BE2C (cell line): ENCODE measurements at regions not wholly inside any gene's neighbourhood (a gene's known extent, or its start where the extent isn't known, plus 50 kb on each side); places are given as distances from the start of the nearest gene placed in this dataset.

Experiments
- DNase-seq: peaks from one replicate; pipeline ENCODE4 v3.0.0-alpha.2; 2020
- H3K27me3 ChIP-seq: fragments of 250-450 bp; sonication (Bioruptor Pico); 2 replicates; pipeline ENCODE4 v1.5.1; 2020; ENCODE audit warnings: mild to moderate bottlenecking
- H3K36me3 ChIP-seq: fragments of 250-450 bp; sonication (Bioruptor Pico); 2 replicates; pipeline ENCODE4 v1.5.1; 2020; ENCODE audit warnings: mild to moderate bottlenecking
- H3K4me1 ChIP-seq: fragments of 250-450 bp; sonication (Bioruptor Pico); 2 replicates; pipeline ENCODE4 v1.5.1; 2020
- H3K4me3 ChIP-seq: 2 replicates; pipeline ENCODE4 v1.5.1; 2011; ENCODE audit warnings: low read depth, low read length
- H3K9me3 ChIP-seq: fragments of 250-450 bp; sonication (Bioruptor Pico); 2 replicates; pipeline ENCODE4 v1.5.1; 2020
- TF ChIP-seq, protein P1 (sequence below): IDR thresholded peaks from 2 replicates; pipeline ENCODE4 v1.5.1; 2012; ENCODE audit warnings: mild to moderate bottlenecking, low read depth, low read length

DNA sequence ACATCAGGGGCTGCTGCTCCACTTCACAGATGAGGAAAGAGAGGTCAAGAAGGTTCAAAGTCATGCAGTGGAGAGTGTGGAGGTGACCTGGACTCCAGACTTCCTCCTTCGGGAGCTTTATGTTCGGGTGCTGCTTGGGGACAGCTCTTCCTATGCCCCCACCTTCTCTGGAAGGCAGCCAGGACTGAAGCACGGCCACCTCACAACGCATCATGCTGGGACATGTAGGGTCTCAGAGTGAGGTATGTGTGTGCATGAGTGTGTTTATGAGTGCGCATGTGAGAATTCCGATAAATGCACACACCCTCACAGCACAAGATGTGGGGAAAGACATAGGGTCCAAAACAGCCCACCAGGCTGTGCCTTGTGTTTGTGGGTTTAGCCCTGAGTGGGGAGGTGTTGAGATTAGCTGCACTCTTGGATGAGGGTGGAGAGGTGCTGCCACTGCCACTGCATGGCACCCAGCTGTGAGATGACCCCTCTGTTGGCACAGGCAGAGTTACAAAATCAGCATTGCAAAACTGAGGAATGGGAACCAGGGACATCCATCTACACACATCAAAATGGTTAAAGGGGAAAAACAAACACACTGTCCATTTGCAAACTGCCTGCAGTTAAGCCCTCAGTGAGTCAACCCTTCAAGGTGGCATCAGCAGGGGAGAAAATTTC is 367.4 kb downstream of the SEC14L1 start:
- TF ChIP-seq, protein P1, sequence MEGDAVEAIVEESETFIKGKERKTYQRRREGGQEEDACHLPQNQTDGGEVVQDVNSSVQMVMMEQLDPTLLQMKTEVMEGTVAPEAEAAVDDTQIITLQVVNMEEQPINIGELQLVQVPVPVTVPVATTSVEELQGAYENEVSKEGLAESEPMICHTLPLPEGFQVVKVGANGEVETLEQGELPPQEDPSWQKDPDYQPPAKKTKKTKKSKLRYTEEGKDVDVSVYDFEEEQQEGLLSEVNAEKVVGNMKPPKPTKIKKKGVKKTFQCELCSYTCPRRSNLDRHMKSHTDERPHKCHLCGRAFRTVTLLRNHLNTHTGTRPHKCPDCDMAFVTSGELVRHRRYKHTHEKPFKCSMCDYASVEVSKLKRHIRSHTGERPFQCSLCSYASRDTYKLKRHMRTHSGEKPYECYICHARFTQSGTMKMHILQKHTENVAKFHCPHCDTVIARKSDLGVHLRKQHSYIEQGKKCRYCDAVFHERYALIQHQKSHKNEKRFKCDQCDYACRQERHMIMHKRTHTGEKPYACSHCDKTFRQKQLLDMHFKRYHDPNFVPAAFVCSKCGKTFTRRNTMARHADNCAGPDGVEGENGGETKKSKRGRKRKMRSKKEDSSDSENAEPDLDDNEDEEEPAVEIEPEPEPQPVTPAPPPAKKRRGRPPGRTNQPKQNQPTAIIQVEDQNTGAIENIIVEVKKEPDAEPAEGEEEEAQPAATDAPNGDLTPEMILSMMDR = no peak
- no peaks in the 10 kb centered on the region for H3K36me3 ChIP-seq
- DNase-seq = no peak
- H3K9me3 ChIP-seq = no peaks in the 10 kb centered on the region
- no peaks in the 10 kb centered on the region for H3K4me1 ChIP-seq
- H3K27me3 ChIP-seq = no peaks in the 10 kb centered on the region
- no peak overlapping the region for H3K4me3 ChIP-seq

DNA sequence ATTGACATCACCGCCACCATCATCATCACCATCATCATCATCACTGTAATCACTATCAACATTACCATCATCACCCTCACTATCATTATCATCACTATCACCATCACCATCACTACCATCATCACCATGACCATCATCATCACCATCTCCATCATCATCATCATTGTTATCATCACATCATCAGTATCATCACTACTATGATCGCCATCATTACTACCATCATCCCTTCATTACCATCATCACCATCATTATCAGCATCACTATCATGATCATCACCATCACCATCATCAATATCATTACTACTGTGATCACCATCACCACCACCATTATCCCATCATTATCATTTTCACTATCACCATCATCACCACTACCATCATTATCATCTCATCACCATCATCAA is 368.3 kb downstream of the SEC14L1 start:
- DNase-seq = no peak
- H3K4me3 ChIP-seq = no peak overlapping the region
- TF ChIP-seq, protein P1 = no peak
- no peaks in the 10 kb centered on the region for H3K4me1 ChIP-seq
- no peaks in the 10 kb centered on the region for H3K9me3 ChIP-seq
- no peaks in the 10 kb centered on the region for H3K27me3 ChIP-seq
- H3K36me3 ChIP-seq = no peaks in the 10 kb centered on the region

DNA sequence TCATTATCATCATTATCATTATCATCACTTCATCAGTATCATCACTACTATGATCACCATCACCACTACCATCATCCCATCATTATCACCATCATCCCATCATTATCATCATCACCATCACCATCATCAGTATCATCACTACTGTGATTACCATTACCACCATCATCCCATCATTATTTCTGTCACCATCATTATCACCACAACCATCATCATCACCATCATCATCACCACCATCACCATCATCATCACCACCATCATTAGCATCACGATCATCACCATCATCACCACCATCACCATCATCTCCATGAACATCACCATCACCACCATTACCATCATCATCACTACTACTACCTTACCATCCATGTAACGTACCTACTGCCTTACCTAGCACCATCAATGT is 368.8 kb downstream of the SEC14L1 start:
- no peak overlapping the region for H3K4me3 ChIP-seq
- no peak for DNase-seq
- no peaks in the 10 kb centered on the region for H3K27me3 ChIP-seq
- no peaks in the 10 kb centered on the region for H3K9me3 ChIP-seq
- H3K4me1 ChIP-seq = no peaks in the 10 kb centered on the region
- TF ChIP-seq, protein P1 = no peak
- no peaks in the 10 kb centered on the region for H3K36me3 ChIP-seq

DNA sequence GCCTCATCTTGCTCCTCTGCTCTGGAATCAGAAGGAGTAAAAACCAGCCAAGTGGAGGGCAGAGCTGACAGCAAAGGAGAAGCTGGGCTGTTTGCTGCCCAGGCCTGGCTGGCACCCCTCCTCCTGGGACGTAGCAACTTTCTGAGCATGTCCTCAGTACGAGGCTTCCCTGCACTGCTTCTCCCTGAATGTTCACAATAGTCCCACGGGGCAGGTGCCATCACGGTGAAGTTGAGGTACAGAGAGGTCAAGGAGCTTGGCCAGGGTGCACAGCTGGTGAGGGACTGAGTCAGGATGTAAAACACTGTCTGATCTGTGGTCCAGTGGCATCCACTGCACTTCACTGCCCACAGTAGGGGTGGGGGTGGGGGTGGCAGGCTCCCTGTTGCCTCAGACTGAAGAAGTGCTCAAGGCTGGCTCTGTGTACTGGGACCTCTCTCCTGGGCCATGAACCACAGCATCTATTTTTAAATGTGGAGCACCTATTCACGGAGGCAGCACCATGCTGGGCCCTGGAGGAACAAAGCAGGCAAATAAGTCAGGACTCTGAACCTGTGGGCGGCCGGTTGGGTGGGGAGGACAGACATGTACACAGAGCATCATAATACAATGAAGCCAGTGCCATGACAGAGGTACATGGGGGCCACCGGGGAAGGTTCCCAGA is 369.5 kb downstream of the SEC14L1 start:
- H3K4me1 ChIP-seq = no peaks in the 10 kb centered on the region

DNA sequence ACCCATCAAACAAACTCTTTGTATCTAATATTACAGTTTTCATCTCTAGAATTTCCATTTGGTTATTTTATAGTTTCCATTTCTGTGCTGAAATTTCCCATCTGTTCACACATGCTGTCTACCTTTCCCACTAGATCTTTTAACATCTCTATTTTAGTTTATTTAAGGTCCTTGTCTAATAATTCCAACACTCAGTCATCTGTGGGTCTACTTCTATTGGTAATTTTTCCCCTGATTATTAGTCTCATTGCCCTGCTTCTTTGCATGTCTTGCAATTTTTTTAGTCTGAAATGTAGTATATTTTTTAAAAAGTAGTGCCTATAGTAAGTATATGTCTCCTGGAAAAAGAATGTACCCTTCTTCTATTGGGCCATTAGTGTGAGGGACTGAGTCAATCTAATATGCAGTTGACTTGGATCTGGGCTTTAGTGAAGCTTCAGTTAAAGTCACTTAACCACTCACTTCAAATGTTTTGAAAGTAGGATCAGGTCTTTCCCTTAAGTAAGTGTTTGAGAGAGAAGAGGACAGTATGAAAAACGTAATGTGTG is 370.8 kb downstream of the SEC14L1 start:
- Histone ChIP-seq H3K4me3 (no peak overlapping the region), H3K36me3 (no peaks in the 10 kb centered on the region), H3K27me3 (no peaks in the 10 kb centered on the region), H3K9me3 (0 out of 2 replicates have a peak, but pooled peaks cover 2% of the 10 kb centered on the region), H3K4me1 (no peaks in the 10 kb centered on the region)
- DNase-seq = no peak
- TF ChIP-seq, protein P1 = no peak

More for the DNA sequence above, 369.5 kb downstream of the SEC14L1 start:
- TF ChIP-seq, protein P1 = no peak
- Histone ChIP-seq H3K4me3 (no peak overlapping the region), H3K27me3 (no peaks in the 10 kb centered on the region), H3K36me3 (no peaks in the 10 kb centered on the region), H3K9me3 (no peaks in the 10 kb centered on the region)
- no peak for DNase-seq
